ENCODE measurements at regions not wholly inside any gene's neighbourhood (a gene's known extent, or its start where the extent isn't known, plus 50 kb on each side); places are given as distances from the start of the nearest gene placed in this dataset.

- TF ChIP-seq, protein P1, sequence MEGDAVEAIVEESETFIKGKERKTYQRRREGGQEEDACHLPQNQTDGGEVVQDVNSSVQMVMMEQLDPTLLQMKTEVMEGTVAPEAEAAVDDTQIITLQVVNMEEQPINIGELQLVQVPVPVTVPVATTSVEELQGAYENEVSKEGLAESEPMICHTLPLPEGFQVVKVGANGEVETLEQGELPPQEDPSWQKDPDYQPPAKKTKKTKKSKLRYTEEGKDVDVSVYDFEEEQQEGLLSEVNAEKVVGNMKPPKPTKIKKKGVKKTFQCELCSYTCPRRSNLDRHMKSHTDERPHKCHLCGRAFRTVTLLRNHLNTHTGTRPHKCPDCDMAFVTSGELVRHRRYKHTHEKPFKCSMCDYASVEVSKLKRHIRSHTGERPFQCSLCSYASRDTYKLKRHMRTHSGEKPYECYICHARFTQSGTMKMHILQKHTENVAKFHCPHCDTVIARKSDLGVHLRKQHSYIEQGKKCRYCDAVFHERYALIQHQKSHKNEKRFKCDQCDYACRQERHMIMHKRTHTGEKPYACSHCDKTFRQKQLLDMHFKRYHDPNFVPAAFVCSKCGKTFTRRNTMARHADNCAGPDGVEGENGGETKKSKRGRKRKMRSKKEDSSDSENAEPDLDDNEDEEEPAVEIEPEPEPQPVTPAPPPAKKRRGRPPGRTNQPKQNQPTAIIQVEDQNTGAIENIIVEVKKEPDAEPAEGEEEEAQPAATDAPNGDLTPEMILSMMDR (IDR thresholded peaks at IDR 0.05; ENCODE audit: low read depth, low read length, poor library complexity, severe bottlenecking) = no peak
- TF ChIP-seq EZH2phosphoT487 (IDR thresholded peaks at IDR 0.05; ENCODE audit: borderline replicate concordance, low read length) = no peak
Observed at GRCh38 chr3:28901018-28901417, 379.9 kb upstream of the RBMS3 start.

Measured in DOHH2 (cell line).